ENCODE measurements at regions not wholly inside any gene's neighbourhood (a gene's known extent, or its start where the extent isn't known, plus 50 kb on each side); places are given as distances from the start of the nearest gene placed in this dataset.
"Not testable (repeated sequence)": the region's sequence is repeated elsewhere in the genome, so short reads cannot be mapped to it uniquely, and the experiment has no call there.

DNA sequence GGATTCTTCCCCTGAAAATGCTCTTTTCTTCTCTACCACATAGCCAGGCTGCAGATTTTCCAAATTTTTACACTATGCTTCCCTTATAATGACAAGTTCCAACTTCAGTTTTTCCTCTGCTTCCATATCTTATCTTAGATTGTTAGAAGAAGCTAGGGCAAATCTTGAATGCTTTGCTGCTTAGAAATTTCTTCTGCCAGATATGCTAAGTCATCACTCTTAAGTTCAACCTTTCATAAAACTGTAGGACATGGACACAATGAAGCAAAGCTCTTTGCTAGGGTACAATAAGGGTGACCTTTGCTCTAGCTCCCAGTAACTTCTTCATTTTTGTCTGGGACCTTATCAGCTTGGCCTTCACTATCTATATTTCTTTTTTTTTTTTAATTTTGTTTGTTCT, 88.7 kb downstream of the NXNL2 start:
- Histone ChIP-seq H3K36me3 (ENCODE audit: insufficient read depth) (no peaks in the 10 kb centered on the region), H3K79me2 (ENCODE audit: insufficient read depth, low read depth) (no peaks in the 10 kb centered on the region), H3K4me1 (ENCODE audit: low read depth, poor library complexity, severe bottlenecking) (no peaks in the 10 kb centered on the region), H4K20me1 (ENCODE audit: insufficient read depth) (no peaks in the 10 kb centered on the region), H3K9ac (no peak overlapping the region), H3K4me3 (IDR thresholded peaks at IDR 0.05; ENCODE audit: insufficient read depth, low read depth, low read length) (no peak overlapping the region), H2AFZ (ENCODE audit: low read depth) (no peak overlapping the region), H3K27me3 (ENCODE audit: insufficient read depth, low read depth) (no peaks in the 10 kb centered on the region), H3K27ac (no peak overlapping the region), H3K4me2 (no peak overlapping the region)
- TF ChIP-seq, protein P1, sequence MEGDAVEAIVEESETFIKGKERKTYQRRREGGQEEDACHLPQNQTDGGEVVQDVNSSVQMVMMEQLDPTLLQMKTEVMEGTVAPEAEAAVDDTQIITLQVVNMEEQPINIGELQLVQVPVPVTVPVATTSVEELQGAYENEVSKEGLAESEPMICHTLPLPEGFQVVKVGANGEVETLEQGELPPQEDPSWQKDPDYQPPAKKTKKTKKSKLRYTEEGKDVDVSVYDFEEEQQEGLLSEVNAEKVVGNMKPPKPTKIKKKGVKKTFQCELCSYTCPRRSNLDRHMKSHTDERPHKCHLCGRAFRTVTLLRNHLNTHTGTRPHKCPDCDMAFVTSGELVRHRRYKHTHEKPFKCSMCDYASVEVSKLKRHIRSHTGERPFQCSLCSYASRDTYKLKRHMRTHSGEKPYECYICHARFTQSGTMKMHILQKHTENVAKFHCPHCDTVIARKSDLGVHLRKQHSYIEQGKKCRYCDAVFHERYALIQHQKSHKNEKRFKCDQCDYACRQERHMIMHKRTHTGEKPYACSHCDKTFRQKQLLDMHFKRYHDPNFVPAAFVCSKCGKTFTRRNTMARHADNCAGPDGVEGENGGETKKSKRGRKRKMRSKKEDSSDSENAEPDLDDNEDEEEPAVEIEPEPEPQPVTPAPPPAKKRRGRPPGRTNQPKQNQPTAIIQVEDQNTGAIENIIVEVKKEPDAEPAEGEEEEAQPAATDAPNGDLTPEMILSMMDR (conservative IDR thresholded peaks at IDR 0.05; ENCODE audit: low read depth, low read length) = no peak

DNA sequence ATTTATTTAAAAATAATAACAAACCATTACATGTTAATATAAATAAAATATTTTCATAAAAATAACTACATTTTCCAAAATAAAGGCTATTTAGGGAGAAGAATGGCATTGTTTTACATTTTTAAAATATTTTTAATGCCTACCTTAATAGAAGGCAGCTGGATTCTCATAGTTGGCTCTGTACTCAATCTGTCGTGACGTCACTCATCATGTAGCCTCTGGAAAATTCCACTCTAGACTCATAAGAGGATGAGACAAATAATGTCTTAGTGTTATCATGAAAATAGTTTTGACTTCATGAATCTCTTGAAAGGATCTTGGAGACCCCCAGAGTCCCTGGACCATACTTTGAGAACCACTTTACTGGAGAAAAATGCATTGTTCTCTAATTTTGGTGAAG, 93.1 kb downstream of the NXNL2 start:
- Histone ChIP-seq H4K20me1 (ENCODE audit: insufficient read depth) (no peaks in the 10 kb centered on the region), H3K27ac (no peak overlapping the region)
- TF ChIP-seq, protein P1 (conservative IDR thresholded peaks at IDR 0.05; ENCODE audit: low read depth, low read length) = no peak

DNA sequence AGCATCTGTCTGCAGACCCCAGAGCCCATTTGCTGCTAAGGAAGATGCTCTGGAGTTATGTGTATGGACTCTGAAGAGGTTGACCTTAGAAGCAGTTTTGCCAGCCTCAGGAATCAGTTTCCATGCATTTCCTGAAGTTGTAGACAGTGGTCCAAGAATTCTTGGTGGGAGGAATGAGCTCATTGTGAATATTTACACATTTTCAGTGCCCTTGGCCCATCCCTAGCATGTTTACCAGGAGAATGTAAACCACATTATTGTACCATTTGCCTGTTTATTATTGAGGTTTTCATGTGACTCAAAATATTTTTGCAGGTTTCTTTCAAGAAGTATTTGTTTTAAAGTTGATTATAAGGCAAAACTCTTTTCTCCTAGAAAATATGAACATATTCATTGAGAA, 93.8 kb downstream of the NXNL2 start:
- Histone ChIP-seq H3K9ac (no peak overlapping the region), H2AFZ (ENCODE audit: low read depth) (no peak overlapping the region), H3K79me2 (ENCODE audit: insufficient read depth, low read depth) (no peaks in the 10 kb centered on the region), H3K4me1 (ENCODE audit: low read depth, poor library complexity, severe bottlenecking) (no peaks in the 10 kb centered on the region), H3K36me3 (ENCODE audit: insufficient read depth) (no peaks in the 10 kb centered on the region), H4K20me1 (ENCODE audit: insufficient read depth) (no peaks in the 10 kb centered on the region), H3K4me2 (no peak overlapping the region), H3K27me3 (ENCODE audit: insufficient read depth, low read depth) (no peaks in the 10 kb centered on the region), H3K27ac (no peak overlapping the region), H3K4me3 (IDR thresholded peaks at IDR 0.05; ENCODE audit: insufficient read depth, low read depth, low read length) (no peak overlapping the region)
- TF ChIP-seq, protein P1 (conservative IDR thresholded peaks at IDR 0.05; ENCODE audit: low read depth, low read length) = no peak

More for the DNA sequence above, 93.1 kb downstream of the NXNL2 start:
- Histone ChIP-seq H3K79me2 (ENCODE audit: insufficient read depth, low read depth) (no peaks in the 10 kb centered on the region), H3K4me1 (ENCODE audit: low read depth, poor library complexity, severe bottlenecking) (no peaks in the 10 kb centered on the region), H3K36me3 (ENCODE audit: insufficient read depth) (no peaks in the 10 kb centered on the region), H3K4me3 (IDR thresholded peaks at IDR 0.05; ENCODE audit: insufficient read depth, low read depth, low read length) (no peak overlapping the region), H3K27me3 (ENCODE audit: insufficient read depth, low read depth) (no peaks in the 10 kb centered on the region), H3K9ac (no peak overlapping the region), H3K4me2 (no peak overlapping the region), H2AFZ (ENCODE audit: low read depth) (no peak overlapping the region)

DNA sequence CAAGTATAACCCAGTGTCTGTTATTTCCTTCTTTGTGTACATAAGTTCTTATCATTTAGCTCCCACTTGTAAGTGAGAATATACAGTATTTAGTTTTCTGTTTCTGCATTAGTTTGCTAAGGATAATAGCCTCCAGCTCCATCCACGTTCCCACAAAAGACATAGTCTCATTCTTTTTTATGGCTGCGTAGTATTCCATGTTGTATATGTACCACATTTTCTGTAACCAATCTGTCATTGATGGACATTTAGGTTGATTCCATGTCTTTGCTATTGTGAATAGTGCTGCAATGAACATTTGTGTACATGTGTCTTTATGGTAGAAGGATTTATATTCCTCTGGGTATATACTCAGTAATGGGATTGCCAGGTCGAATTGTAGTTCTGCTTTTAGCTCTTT, 95.6 kb downstream of the NXNL2 start:
- H3K79me2 ChIP-seq (ENCODE audit: insufficient read depth, low read depth); H3K4me3 ChIP-seq (IDR thresholded peaks at IDR 0.05; ENCODE audit: insufficient read depth, low read depth, low read length); H3K27ac ChIP-seq; H3K27me3 ChIP-seq (ENCODE audit: insufficient read depth, low read depth); H3K4me2 ChIP-seq; H3K4me1 ChIP-seq (ENCODE audit: low read depth, poor library complexity, severe bottlenecking); H3K9ac ChIP-seq; H4K20me1 ChIP-seq (ENCODE audit: insufficient read depth); H2AFZ ChIP-seq (ENCODE audit: low read depth); H3K36me3 ChIP-seq (ENCODE audit: insufficient read depth): not testable (repeated sequence)

DNA sequence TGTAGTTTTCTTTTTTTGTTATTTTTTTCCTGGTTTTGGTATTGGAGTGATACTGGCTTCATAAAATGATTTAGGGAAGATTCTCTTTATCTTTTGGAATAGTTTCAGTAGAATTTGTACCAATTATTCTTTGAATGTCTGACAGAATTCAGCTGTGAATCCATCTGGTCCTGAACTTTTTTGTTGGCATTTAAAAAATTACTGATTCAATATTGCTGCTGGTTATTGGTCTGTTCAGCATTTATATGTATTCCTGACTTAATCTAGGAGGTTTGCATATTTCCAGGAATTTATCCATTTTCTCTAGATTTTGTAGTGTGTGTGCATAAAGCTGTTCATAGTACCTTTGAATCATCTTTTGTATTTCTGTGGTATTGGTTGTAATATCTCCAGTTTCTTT, 100.2 kb downstream of the NXNL2 start:
- Histone ChIP-seq H3K27ac (no peak overlapping the region), H2AFZ (ENCODE audit: low read depth) (no peak overlapping the region), H3K4me1 (ENCODE audit: low read depth, poor library complexity, severe bottlenecking) (no peaks in the 10 kb centered on the region), H3K36me3 (ENCODE audit: insufficient read depth) (no peaks in the 10 kb centered on the region), H3K4me2 (no peak overlapping the region), H3K79me2 (ENCODE audit: insufficient read depth, low read depth) (no peaks in the 10 kb centered on the region), H4K20me1 (ENCODE audit: insufficient read depth) (no peaks in the 10 kb centered on the region), H3K27me3 (ENCODE audit: insufficient read depth, low read depth) (no peaks in the 10 kb centered on the region), H3K9ac (no peak overlapping the region), H3K4me3 (IDR thresholded peaks at IDR 0.05; ENCODE audit: insufficient read depth, low read depth, low read length) (no peak overlapping the region)
- TF ChIP-seq, protein P1 (conservative IDR thresholded peaks at IDR 0.05; ENCODE audit: low read depth, low read length) = no peak

Measured in KMS-11 (cell line).